ENCODE measurements at regions not wholly inside any gene's neighbourhood (a gene's known extent, or its start where the extent isn't known, plus 50 kb on each side); places are given as distances from the start of the nearest gene placed in this dataset.

- no peak for DNase-seq
Observed at GRCh38 chr2:195606179-195606578, 50.8 kb upstream of the SLC39A10 start.

GRCh38 chr2:195604706-195605105 lies 52.3 kb upstream of the SLC39A10 start:
- DNase-seq = no peak

GRCh38 chr2:195603998-195604397 lies 53.0 kb upstream of the SLC39A10 start:
- no peak for DNase-seq

GRCh38 chr2:195603408-195603807 lies 53.6 kb upstream of the SLC39A10 start:
- DNase-seq = no peak

DNA sequence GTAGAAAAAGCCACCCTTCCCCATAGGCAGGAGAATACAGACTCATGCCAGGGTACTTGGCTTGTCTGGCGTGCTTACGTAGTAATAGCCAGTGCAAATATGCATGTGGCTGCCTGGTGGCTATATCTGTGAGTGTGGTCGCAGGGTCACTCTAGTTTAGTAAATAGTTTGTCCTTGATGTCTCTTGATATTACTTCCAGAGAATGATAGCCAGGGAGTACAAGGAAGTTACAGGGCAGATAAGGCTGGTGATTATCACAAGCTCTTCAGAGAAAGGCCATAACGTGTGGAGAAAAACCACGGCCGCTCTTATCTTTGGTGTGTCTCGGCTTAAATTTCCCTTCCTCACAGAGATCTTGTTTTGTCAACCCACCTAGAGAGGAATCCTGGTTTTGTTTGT lies 54.3 kb upstream of the SLC39A10 start:
- DNase-seq = no peak

DNA sequence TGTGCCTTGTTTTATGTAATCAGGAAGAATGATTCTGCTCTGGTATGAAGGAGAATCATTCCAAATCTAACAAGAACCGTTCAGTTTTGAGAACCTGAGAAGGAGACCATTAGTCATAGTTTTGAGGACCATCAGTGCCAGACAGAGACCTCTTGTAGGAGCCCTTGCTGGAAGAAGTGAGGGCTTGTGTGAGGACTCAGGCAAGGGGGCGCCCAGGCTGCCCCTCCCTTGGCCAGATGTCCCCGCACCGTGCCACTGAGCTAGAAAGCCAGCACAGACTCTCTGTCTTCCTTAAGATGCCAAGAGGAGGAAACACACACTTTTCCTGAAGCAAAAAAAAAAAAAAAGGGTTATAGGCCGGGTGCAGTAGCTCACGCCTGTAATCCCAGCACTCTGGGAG lies 55.7 kb upstream of the SLC39A10 start:
- no peak for DNase-seq

DNA sequence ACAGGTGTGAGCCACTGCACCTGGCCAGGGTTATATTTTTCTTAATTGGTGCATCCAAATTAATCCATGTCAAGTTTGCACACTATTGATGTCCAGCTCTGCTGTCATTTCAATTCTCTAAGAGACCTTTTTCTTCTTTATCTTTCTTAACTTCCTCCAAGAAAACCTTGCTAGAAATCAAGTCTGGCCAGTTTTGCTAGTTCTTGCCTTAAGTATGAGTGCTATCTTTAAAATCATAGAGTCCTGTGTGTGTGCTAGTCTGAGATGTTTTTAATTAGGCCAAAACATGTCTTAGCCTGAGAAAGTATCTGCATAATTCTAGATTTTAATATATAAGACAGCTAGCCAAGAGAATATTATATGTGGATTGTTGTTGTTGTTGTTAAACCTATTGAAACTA lies 56.2 kb upstream of the SLC39A10 start:
- DNase-seq = no peak

DNA sequence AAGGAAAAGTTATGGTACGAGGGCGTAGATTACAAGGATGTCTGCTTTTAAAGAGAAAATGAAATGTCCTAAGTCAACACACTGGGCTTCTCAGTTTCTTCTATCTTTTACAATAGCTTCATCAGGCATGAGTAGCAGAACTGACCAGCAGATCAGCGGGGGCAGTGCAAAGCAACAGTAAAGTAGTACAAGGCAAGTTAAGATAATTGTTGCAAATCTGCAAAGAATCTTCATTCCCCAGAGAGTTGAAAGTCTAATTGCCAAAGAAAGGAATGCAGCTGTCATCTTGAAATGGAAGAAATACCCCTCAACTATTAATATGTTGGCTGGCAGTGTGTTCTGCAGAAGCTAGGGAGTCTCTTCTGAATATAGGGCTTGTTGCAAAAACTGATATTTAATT lies 60.2 kb upstream of the SLC39A10 start:
- DNase-seq = no peak

DNA sequence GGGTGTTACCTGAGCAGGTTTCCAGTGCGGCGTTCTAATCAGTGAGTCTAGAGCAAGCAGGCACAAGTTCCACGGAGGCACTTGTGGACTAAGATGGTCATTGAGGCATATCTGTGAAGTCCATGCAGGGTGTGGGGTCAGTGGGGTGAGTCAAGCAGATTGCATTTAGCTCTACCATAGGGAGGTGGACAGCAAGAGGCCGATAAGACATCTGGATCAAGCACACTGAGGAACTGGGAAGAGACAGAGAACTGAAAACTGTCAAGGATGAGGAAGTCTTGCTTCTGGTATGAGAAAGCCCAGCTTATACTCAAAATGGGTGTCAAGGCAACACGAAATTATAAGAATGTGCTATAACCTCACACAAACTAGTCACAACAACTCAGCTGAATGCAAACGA lies 61.2 kb upstream of the SLC39A10 start:
- DNase-seq = no peak

DNA sequence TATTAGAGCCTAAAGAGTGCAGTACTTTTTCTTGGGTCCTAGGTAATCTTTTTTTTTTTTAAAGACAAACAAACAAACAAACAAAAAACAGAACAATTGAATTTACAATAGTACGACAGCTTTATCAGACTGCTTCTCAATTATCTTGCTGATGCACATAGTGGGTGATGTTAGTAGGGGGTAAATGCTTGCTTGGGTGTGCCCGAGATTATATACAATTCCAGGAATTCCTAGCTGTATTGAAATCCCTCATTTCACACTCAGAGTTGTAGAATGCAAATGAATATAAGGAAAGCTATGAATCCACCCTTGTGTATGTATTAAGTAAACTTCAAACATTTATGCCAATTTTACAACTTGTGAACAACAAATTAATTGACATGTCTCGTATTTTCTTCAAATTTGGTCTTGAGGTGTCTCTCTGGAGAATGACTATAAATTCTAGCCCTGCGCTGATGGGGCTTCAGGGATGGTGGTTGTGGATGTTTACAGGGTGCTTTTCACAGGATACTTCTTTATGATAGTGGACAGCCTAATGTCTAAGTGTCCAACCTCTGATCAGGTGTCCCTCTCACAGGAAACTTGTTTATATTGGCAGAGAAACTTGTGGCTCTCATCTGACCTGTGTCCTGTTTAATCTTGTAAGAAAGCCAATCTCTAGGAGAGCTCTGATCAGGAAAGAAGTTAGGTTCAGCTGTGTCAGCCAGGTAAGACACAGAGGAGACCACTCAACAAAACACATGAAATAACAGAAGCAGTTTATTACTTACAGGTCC lies 61.9 kb upstream of the SLC39A10 start:
- no peak for DNase-seq

GRCh38 chr2:195594248-195594647 lies 62.8 kb upstream of the SLC39A10 start:
- DNase-seq = no peak

GRCh38 chr2:195592105-195592504 lies 64.9 kb upstream of the SLC39A10 start:
- DNase-seq = no peak

- no peak for DNase-seq
Observed at GRCh38 chr2:195590861-195591205, 66.2 kb upstream of the SLC39A10 start.

DNA sequence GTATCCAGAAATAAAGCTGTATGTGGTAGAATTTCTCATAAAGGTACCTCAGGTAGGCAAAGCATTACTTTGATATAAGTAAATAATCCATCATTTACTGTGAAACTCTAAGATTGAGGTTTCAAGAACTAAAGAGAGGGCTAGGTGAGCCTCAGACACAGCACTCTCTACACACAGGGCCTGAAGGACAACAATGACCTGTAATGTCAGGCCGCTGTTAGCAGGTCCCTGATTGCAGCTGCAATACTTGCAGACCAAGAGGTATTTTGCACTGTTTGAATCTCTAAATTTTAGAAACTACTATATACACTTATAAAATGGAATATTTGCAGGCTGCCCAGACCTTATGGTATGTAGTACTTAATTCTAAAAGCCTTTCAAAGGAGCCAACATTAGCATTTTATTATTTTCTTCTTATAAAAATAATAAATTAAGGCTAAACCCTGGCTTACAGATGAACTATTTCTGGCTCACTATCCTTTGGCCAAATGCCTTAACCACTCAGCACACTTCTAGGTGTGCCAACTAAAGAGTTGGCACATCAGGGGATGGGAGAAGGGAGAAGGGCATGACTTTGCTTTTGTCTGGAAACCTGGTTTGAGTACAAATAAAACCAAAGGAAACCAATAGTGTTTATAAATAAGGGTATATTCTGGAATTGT lies 66.7 kb upstream of the SLC39A10 start:
- DNase-seq = no peak

DNA sequence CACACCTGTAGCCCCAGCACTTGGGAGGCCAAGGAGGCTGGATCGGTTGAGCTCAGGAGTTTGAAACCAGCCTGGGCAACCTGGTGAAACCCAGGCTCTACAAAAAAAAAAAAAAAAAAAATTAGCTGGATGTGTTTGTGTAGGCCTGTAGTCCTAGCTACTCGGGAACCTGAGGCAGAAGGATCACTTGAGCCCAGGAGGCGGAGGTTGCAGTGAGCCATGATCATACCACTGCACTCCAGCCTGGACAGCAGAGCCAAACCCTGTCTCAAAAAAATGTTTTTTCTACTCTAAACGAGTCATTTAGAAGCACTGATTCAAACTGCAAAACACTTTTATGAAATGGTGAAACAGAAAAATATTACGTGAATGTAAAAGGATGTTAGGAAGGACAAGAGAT lies 69.1 kb upstream of the SLC39A10 start:
- DNase-seq = no peak

GRCh38 chr2:195586062-195586714 lies 70.8 kb upstream of the SLC39A10 start:
- DNase-seq = no peak

DNA sequence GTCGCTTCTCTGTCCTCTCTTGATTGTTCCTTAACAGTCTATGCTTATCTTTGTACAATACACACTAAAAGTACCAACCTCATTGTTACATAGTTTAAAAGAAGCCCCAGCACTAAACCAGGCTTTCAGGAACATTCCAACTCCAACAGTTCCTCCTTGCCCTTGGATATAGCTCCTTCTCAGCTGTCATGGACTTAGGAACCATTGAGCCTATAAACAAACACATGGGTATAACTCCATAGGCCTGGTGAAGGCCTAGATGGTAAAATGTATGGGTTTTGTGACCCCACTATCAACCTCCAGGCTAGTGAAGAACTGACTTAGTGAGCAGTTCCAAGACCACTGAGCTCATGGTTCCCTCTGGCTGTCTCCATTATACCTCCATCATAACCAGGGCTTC lies 74.8 kb upstream of the SLC39A10 start:
- no peak for DNase-seq

GRCh38 chr2:195579776-195580555 lies 77.1 kb upstream of the SLC39A10 start:
- DNase-seq = no peak

- DNase-seq = no peak
Observed at GRCh38 chr2:195575879-195576401, 81.1 kb upstream of the SLC39A10 start.

- no peak for DNase-seq
Observed at GRCh38 chr2:195575016-195575415, 82.0 kb upstream of the SLC39A10 start.

- DNase-seq = no peak
Observed at GRCh38 chr2:195574312-195574711, 82.7 kb upstream of the SLC39A10 start.

GRCh38 chr2:195572895-195573683 lies 83.9 kb upstream of the SLC39A10 start:
- DNase-seq = no peak
